ENCODE measurements at regions not wholly inside any gene's neighbourhood (a gene's known extent, or its start where the extent isn't known, plus 50 kb on each side); places are given as distances from the start of the nearest gene placed in this dataset.

DNA sequence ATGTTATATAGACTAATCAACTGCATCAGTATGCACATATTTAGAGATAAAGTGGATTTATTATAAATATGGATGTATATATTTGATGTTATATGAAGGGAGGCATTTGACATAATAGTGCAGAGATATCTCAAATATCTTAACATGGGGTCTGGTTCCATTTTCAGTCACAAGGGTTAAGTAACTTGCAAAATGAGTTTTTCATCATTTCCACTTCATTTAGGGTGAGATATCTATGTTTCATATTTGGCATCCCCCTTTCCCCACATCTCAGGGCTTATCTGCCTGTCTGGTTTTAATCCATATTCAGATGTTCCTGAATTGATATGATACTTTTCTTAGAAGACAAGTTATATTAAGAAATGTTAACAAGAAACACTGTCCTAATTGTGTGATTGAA is 2141.2 kb downstream of the PCDH9 start:
- POLR2A ChIA-PET: no interaction called here
- CTCF ChIA-PET: no interaction called here
- Histone ChIP-seq H3K27ac (ENCODE audit: low read depth, low read length) (no peak overlapping the region), H3K9me3 (ENCODE audit: control insufficient read depth, insufficient read depth, low read length) (peaks cover 8% of the 10 kb centered on the region), H3K4me3 (ENCODE audit: low read depth, low read length) (no peak overlapping the region), H3K27me3 (ENCODE audit: control insufficient read depth, insufficient read depth, low read length) (no peaks in the 10 kb centered on the region)
- TF ChIP-seq, protein P1, sequence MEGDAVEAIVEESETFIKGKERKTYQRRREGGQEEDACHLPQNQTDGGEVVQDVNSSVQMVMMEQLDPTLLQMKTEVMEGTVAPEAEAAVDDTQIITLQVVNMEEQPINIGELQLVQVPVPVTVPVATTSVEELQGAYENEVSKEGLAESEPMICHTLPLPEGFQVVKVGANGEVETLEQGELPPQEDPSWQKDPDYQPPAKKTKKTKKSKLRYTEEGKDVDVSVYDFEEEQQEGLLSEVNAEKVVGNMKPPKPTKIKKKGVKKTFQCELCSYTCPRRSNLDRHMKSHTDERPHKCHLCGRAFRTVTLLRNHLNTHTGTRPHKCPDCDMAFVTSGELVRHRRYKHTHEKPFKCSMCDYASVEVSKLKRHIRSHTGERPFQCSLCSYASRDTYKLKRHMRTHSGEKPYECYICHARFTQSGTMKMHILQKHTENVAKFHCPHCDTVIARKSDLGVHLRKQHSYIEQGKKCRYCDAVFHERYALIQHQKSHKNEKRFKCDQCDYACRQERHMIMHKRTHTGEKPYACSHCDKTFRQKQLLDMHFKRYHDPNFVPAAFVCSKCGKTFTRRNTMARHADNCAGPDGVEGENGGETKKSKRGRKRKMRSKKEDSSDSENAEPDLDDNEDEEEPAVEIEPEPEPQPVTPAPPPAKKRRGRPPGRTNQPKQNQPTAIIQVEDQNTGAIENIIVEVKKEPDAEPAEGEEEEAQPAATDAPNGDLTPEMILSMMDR (IDR thresholded peaks at IDR 0.05; ENCODE audit: low read depth, low read length): no peak
- no peak for DNase-seq (ENCODE audit: low read depth, low spot score)

- ChIA-PET POLR2A (no interaction called here), CTCF (no interaction called here)
- no peak overlapping the region for H3K4me3 ChIP-seq (ENCODE audit: low read depth, low read length)
- DNase-seq (ENCODE audit: low read depth, low spot score): no peak
- H3K9me3 ChIP-seq (ENCODE audit: control insufficient read depth, insufficient read depth, low read length): peaks cover 8% of the 10 kb centered on the region
- TF ChIP-seq, protein P1 (IDR thresholded peaks at IDR 0.05; ENCODE audit: low read depth, low read length): no peak
- H3K27ac ChIP-seq (ENCODE audit: low read depth, low read length): no peak overlapping the region
- H3K27me3 ChIP-seq (ENCODE audit: control insufficient read depth, insufficient read depth, low read length): no peaks in the 10 kb centered on the region
Measured at GRCh38 chr13:65085977-65086376, 2144.2 kb downstream of the PCDH9 start.

DNA sequence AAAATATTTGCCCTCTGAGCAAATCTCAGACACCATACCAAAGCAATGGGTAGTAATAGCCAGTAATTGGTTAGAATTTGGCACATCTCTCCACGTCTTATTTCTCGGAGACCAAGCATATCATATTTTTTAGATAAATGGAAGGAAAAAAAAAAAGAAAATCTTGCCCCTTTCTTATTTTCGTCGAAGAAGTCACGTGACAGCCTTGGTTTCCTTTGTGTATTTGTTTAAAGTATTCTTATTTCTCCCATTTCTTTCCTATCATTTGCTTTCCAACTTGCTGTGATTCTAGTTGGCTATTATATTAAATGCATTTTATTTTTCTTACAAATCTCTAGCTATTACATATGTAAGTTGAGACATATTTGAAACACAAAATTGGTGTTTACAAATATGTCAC is 2155.9 kb downstream of the PCDH9 start:
- Histone ChIP-seq H3K27ac (ENCODE audit: low read depth, low read length) (no peak overlapping the region), H3K4me3 (ENCODE audit: low read depth, low read length) (no peak overlapping the region), H3K9me3 (ENCODE audit: control insufficient read depth, insufficient read depth, low read length) (no peaks in the 10 kb centered on the region), H3K27me3 (ENCODE audit: control insufficient read depth, insufficient read depth, low read length) (no peaks in the 10 kb centered on the region)
- DNase-seq (ENCODE audit: low read depth, low spot score): no peak
- TF ChIP-seq, protein P1 (IDR thresholded peaks at IDR 0.05; ENCODE audit: low read depth, low read length): no peak
- ChIA-PET CTCF (no interaction called here), POLR2A (interaction anchor here (0.6 kb wide), 1 partner anchor 476 kb away, joined by 3 read pairs; no protein-coding TSS in a partner anchor)

DNA sequence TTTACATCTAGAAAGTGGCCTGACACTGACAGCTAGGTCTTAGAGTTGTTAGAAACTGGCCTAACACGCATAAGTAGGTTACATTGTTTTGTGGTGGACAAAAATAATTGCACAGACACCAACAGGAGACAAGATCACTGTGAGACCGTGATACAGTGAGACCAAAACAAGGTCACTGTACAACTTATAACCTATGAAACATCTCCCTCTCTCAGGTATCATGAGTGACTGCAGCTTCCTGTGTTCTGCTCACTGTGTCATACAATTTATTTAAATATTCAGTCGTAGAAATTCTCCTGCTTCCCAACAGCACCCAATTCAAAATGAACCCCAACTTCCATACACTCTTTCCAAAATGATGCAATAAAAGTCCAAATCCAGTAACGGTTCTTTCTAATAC is 2165.2 kb downstream of the PCDH9 start:
- DNase-seq (ENCODE audit: low read depth, low spot score): no peak
- Histone ChIP-seq H3K4me3 (ENCODE audit: low read depth, low read length) (no peak overlapping the region), H3K27me3 (ENCODE audit: control insufficient read depth, insufficient read depth, low read length) (no peaks in the 10 kb centered on the region), H3K9me3 (ENCODE audit: control insufficient read depth, insufficient read depth, low read length) (no peaks in the 10 kb centered on the region), H3K27ac (ENCODE audit: low read depth, low read length) (no peak overlapping the region)
- CTCF ChIA-PET: no interaction called here
- POLR2A ChIA-PET: no interaction called here
- TF ChIP-seq, protein P1 (IDR thresholded peaks at IDR 0.05; ENCODE audit: low read depth, low read length): no peak

GRCh38 chr13:65063753-65064152 is 2166.4 kb downstream of the PCDH9 start:
- Histone ChIP-seq H3K4me3 (ENCODE audit: low read depth, low read length) (no peak overlapping the region), H3K27ac (ENCODE audit: low read depth, low read length) (no peak overlapping the region), H3K27me3 (ENCODE audit: control insufficient read depth, insufficient read depth, low read length) (no peaks in the 10 kb centered on the region), H3K9me3 (ENCODE audit: control insufficient read depth, insufficient read depth, low read length) (no peaks in the 10 kb centered on the region)
- TF ChIP-seq, protein P1 (IDR thresholded peaks at IDR 0.05; ENCODE audit: low read depth, low read length): no peak
- ChIA-PET CTCF (interaction anchor here (0.7 kb wide), 1 partner anchor 154 kb away, joined by 3 read pairs; no protein-coding TSS in a partner anchor), POLR2A (no interaction called here)
- DNase-seq (ENCODE audit: low read depth, low spot score): peak; percentile 71

Data from AG04450 (cell line).